Fibroblast of lung (primary cell): ENCODE measurements at regions not wholly inside any gene's neighbourhood (a gene's known extent, or its start where the extent isn't known, plus 50 kb on each side); places are given as distances from the start of the nearest gene placed in this dataset.

Experiments
- DNase-seq, 2 donors: peaks; one replicate each; pipeline versions ENCODE4 v3.0.0 to v3.0.0-alpha.2; 2010; ENCODE audit warnings: low read depth in 2 of 2
- H2AFZ ChIP-seq: 2 replicates; pipeline ENCODE4 v1.5.1; 2012; ENCODE audit warnings: low read length, control low read depth, inconsistent platforms
- H3K27ac ChIP-seq: 2 replicates; pipeline ENCODE4 v1.5.1; 2011; ENCODE audit warnings: low read length, control low read depth; ENCODE audit not compliant: insufficient read depth
- H3K27me3 ChIP-seq: 2 replicates; pipeline ENCODE4 v1.5.1; 2011; ENCODE audit warnings: mild to moderate bottlenecking, low read length; ENCODE audit not compliant: control insufficient read depth, insufficient read depth
- H3K36me3 ChIP-seq: 2 replicates; pipeline ENCODE4 v1.5.1; 2011; ENCODE audit warnings: low read length; ENCODE audit not compliant: control insufficient read depth, insufficient read depth
- H3K4me1 ChIP-seq: 2 replicates; pipeline ENCODE4 v1.5.1; 2011; ENCODE audit warnings: low read length; ENCODE audit not compliant: control insufficient read depth, insufficient read depth; ENCODE audit errors: extremely low read depth
- H3K4me2 ChIP-seq: 2 replicates; pipeline ENCODE4 v1.5.1; 2011; ENCODE audit warnings: low read length, control low read depth; ENCODE audit not compliant: insufficient read depth; ENCODE audit errors: extremely low read depth
- H3K4me3 ChIP-seq, 4 experiments: fragments of 200-600 bp in 1 of 4; sonication (generic) in 1 of 4; replicated peaks in 1 of 4; 2 replicates each; pipeline ENCODE4 v1.5.1; 2011 to 2016; ENCODE audit warnings: low read length in 4 of 4, low read depth in 3 of 4, mild to moderate bottlenecking in 3 of 4, control low read depth in 2 of 4, inconsistent platforms in 1 of 4, mixed read lengths in 1 of 4; ENCODE audit not compliant: insufficient read depth in 1 of 4; ENCODE audit errors: control extremely low read depth in 1 of 4
- H3K79me2 ChIP-seq: 2 replicates; pipeline ENCODE4 v1.5.1; 2012; ENCODE audit warnings: mild to moderate bottlenecking, low read length, inconsistent platforms; ENCODE audit not compliant: control insufficient read depth, insufficient read depth
- H3K9ac ChIP-seq: 2 replicates; pipeline ENCODE4 v1.5.1; 2011; ENCODE audit warnings: mild to moderate bottlenecking, low read length, control low read depth; ENCODE audit not compliant: insufficient read depth
- H3K9me3 ChIP-seq: 2 replicates; pipeline ENCODE4 v1.5.1; 2012; ENCODE audit warnings: low read depth, low read length; ENCODE audit not compliant: control insufficient read depth, insufficient read depth
- H4K20me1 ChIP-seq: 2 replicates; pipeline ENCODE4 v1.5.1; 2011; ENCODE audit warnings: low read length; ENCODE audit not compliant: control insufficient read depth, insufficient read depth; ENCODE audit errors: extremely low read depth
- EZH2 ChIP-seq: IDR thresholded peaks from 2 replicates; pipeline ENCODE4 v1.5.1; 2012; ENCODE audit warnings: low read length, control low read depth, mild to moderate bottlenecking; ENCODE audit errors: missing control alignments
- TF ChIP-seq, protein P1 (sequence below), 2 donors: IDR thresholded peaks in 1 of 2; conservative IDR thresholded peaks in 1 of 2; 1 replicate in 1 of 2; 2 replicates in 1 of 2; pipeline ENCODE4 v1.5.1; 2011 to 2012; ENCODE audit warnings: low read length in 2 of 2, control low read depth in 1 of 2, inconsistent platforms in 1 of 2, low read depth in 1 of 2, mild to moderate bottlenecking in 1 of 2

GRCh38 chr17:15169676-15170075 lies 95.5 kb downstream of the PMP22 start:
- TF ChIP-seq, protein P1, sequence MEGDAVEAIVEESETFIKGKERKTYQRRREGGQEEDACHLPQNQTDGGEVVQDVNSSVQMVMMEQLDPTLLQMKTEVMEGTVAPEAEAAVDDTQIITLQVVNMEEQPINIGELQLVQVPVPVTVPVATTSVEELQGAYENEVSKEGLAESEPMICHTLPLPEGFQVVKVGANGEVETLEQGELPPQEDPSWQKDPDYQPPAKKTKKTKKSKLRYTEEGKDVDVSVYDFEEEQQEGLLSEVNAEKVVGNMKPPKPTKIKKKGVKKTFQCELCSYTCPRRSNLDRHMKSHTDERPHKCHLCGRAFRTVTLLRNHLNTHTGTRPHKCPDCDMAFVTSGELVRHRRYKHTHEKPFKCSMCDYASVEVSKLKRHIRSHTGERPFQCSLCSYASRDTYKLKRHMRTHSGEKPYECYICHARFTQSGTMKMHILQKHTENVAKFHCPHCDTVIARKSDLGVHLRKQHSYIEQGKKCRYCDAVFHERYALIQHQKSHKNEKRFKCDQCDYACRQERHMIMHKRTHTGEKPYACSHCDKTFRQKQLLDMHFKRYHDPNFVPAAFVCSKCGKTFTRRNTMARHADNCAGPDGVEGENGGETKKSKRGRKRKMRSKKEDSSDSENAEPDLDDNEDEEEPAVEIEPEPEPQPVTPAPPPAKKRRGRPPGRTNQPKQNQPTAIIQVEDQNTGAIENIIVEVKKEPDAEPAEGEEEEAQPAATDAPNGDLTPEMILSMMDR (conservative IDR thresholded peaks at IDR 0.05 in 1 of 2, IDR thresholded peaks at IDR 0.05 in 1 of 2; ENCODE audit: low read depth in 1 of 2, low read length in 2 of 2): no peak
- TF ChIP-seq EZH2: no peak
- no peaks in the 10 kb centered on the region for H3K4me1 ChIP-seq
- no peak overlapping the region for H3K4me2 ChIP-seq
- no peak overlapping the region for H3K9ac ChIP-seq
- no peak overlapping the region for H3K27ac ChIP-seq
- H3K36me3 ChIP-seq: no peaks in the 10 kb centered on the region
- no peak overlapping the region for H3K4me3 ChIP-seq
- no peaks in the 10 kb centered on the region for H3K79me2 ChIP-seq
- H2AFZ ChIP-seq: no peak overlapping the region
- no peaks in the 10 kb centered on the region for H3K27me3 ChIP-seq
- peak; percentile 24 to 68 for DNase-seq
- H4K20me1 ChIP-seq: no peaks in the 10 kb centered on the region
- H3K9me3 ChIP-seq: no peaks in the 10 kb centered on the region

GRCh38 chr17:15168379-15168778 lies 96.7 kb downstream of the PMP22 start:
- TF ChIP-seq, protein P1 (conservative IDR thresholded peaks at IDR 0.05 in 1 of 2, IDR thresholded peaks at IDR 0.05 in 1 of 2; ENCODE audit: low read depth in 1 of 2, low read length in 2 of 2): no peak
- no peak for DNase-seq
- H3K4me1 ChIP-seq: no peaks in the 10 kb centered on the region
- no peak overlapping the region for H2AFZ ChIP-seq
- H3K79me2 ChIP-seq: no peaks in the 10 kb centered on the region
- H3K9me3 ChIP-seq: no peaks in the 10 kb centered on the region
- no peak overlapping the region for H3K27ac ChIP-seq
- no peaks in the 10 kb centered on the region for H4K20me1 ChIP-seq
- H3K9ac ChIP-seq: no peak overlapping the region
- no peaks in the 10 kb centered on the region for H3K36me3 ChIP-seq
- no peak overlapping the region for H3K4me3 ChIP-seq
- H3K4me2 ChIP-seq: no peak overlapping the region
- H3K27me3 ChIP-seq: no peaks in the 10 kb centered on the region

GRCh38 chr17:15161395-15161794 lies 103.7 kb downstream of the PMP22 start:
- no peak overlapping the region for H3K4me2 ChIP-seq
- no peak overlapping the region for H3K27ac ChIP-seq
- H3K79me2 ChIP-seq: no peaks in the 10 kb centered on the region
- no peak overlapping the region for H3K9ac ChIP-seq
- no peaks in the 10 kb centered on the region for H3K4me1 ChIP-seq
- H3K36me3 ChIP-seq: no peaks in the 10 kb centered on the region
- no peaks in the 10 kb centered on the region for H4K20me1 ChIP-seq
- TF ChIP-seq, protein P1 (conservative IDR thresholded peaks at IDR 0.05 in 1 of 2, IDR thresholded peaks at IDR 0.05 in 1 of 2; ENCODE audit: low read depth in 1 of 2, low read length in 2 of 2): no peak
- no peak for TF ChIP-seq EZH2
- H2AFZ ChIP-seq: no peak overlapping the region
- DNase-seq: no peak
- no peaks in the 10 kb centered on the region for H3K27me3 ChIP-seq
- no peak overlapping the region for H3K4me3 ChIP-seq
- no peaks in the 10 kb centered on the region for H3K9me3 ChIP-seq
